Neural cell (in vitro differentiated cells): ENCODE measurements at regions not wholly inside any gene's neighbourhood (a gene's known extent, or its start where the extent isn't known, plus 50 kb on each side); places are given as distances from the start of the nearest gene placed in this dataset.

Experiments
- H2AFZ ChIP-seq: fragments of 200-600, 300-800 bp; sonication (generic), shearing (Covaris generic); 2 replicates; pipeline ENCODE4 v1.6.0; 2014; ENCODE audit warnings: low read depth, mild to moderate bottlenecking, antibody characterized with exemption, low read length, moderate library complexity
- H3F3A ChIP-seq: fragments of 200-600 bp; shearing (Covaris generic); 2 replicates; pipeline ENCODE4 v1.6.1; 2016; ENCODE audit warnings: mild to moderate bottlenecking, moderate library complexity, mixed read lengths, antibody characterized with exemption, low read length; ENCODE audit not compliant: insufficient read depth, poor library complexity, severe bottlenecking
- H3K27ac ChIP-seq: fragments of 200-600, 300-800 bp; sonication (generic), shearing (Covaris generic); 2 replicates; pipeline ENCODE4 v1.5.1; 2014; ENCODE audit warnings: mild to moderate bottlenecking, low read length, moderate library complexity
- H3K27me3 ChIP-seq: fragments of 300-800, 200-600 bp; sonication (generic), shearing (Covaris generic); 2 replicates; pipeline ENCODE4 v1.6.0; 2014; ENCODE audit warnings: mild to moderate bottlenecking, low read depth, low read length, moderate library complexity; ENCODE audit not compliant: insufficient read depth
- H3K36me3 ChIP-seq: fragments of 300-800, 200-600 bp; sonication (generic), shearing (Covaris generic); 2 replicates; pipeline ENCODE4 v1.5.1; 2014; ENCODE audit warnings: mild to moderate bottlenecking, antibody characterized with exemption, low read length, moderate library complexity; ENCODE audit not compliant: insufficient read depth
- H3K4me2 ChIP-seq: fragments of 300-800, 200-600 bp; sonication (generic), shearing (Covaris generic); 2 replicates; pipeline ENCODE4 v1.6.0; 2014; ENCODE audit warnings: mild to moderate bottlenecking, low read length
- H3K4me3 ChIP-seq: fragments of 300-800, 200-600 bp; sonication (generic), shearing (Covaris generic); 2 replicates; pipeline ENCODE4 v1.5.1; 2014; ENCODE audit warnings: mild to moderate bottlenecking, low read length, moderate library complexity
- H3K79me2 ChIP-seq: fragments of 200-600 bp; shearing (Covaris generic); replicated peaks from 2 replicates; pipeline ENCODE4 v1.6.0; 2014; ENCODE audit warnings: mild to moderate bottlenecking, low read length, moderate library complexity; ENCODE audit not compliant: insufficient read depth
- H3K9ac ChIP-seq: fragments of 300-800, 200-600 bp; sonication (generic), shearing (Covaris generic); 2 replicates; pipeline ENCODE4 v1.6.1; 2016; ENCODE audit warnings: mild to moderate bottlenecking, low read length, mixed read lengths
- H3K9me2 ChIP-seq: fragments of 200-600 bp; shearing (Covaris generic); 2 replicates; pipeline ENCODE4 v1.6.1; 2016; ENCODE audit warnings: mild to moderate bottlenecking, low read length, mixed read lengths; ENCODE audit not compliant: insufficient read depth
- H3K9me3 ChIP-seq: fragments of 200-600, 300-800 bp; sonication (generic), shearing (Covaris generic); 2 replicates; pipeline ENCODE4 v1.6.1; 2016; ENCODE audit warnings: mild to moderate bottlenecking, mixed run types, low read length, moderate library complexity, mixed read lengths
- H4K20me1 ChIP-seq: fragments of 200-600 bp; shearing (Covaris generic); 2 replicates; pipeline ENCODE4 v1.6.1; 2016; ENCODE audit warnings: mild to moderate bottlenecking, mixed run types; ENCODE audit not compliant: insufficient read depth
- CTCF ChIP-seq: fragments of 450-650 bp; IDR thresholded peaks from 2 replicates; pipeline ENCODE4 v1.5.1; 2014; ENCODE audit warnings: antibody characterized with exemption, mild to moderate bottlenecking, moderate library complexity; ENCODE audit not compliant: poor library complexity, severe bottlenecking
- EP300 ChIP-seq: fragments of 450-650 bp; conservative IDR thresholded peaks from 2 replicates; pipeline ENCODE4 v1.6.1; 2014; ENCODE audit warnings: antibody characterized with exemption, mild to moderate bottlenecking, moderate library complexity; ENCODE audit not compliant: poor library complexity, severe bottlenecking
- EZH2 ChIP-seq: fragments of 200-600, 300-800 bp; shearing (Covaris generic), sonication (generic); IDR thresholded peaks from 2 replicates; pipeline ENCODE4 v1.6.1; 2014; ENCODE audit warnings: antibody characterized with exemption, low read length, borderline replicate concordance, mild to moderate bottlenecking; ENCODE audit not compliant: insufficient read depth, poor library complexity, severe bottlenecking
- MXI1 ChIP-seq: fragments of 450-650 bp; conservative IDR thresholded peaks from 2 replicates; pipeline ENCODE4 v1.6.1; 2014; ENCODE audit warnings: antibody characterized with exemption, mild to moderate bottlenecking; ENCODE audit not compliant: poor library complexity, severe bottlenecking
- POLR2AphosphoS5 ChIP-seq: IDR thresholded peaks from 2 replicates; pipeline ENCODE4 v1.6.1; 2012
- RAD21 ChIP-seq: fragments of 450-650 bp; conservative IDR thresholded peaks from 2 replicates; pipeline ENCODE4 v1.6.1; 2014; ENCODE audit warnings: antibody characterized with exemption, mild to moderate bottlenecking, moderate library complexity
- REST ChIP-seq: IDR thresholded peaks from 2 replicates; pipeline ENCODE4 v1.6.1; 2012; ENCODE audit warnings: borderline replicate concordance
- SMC3 ChIP-seq: fragments of 450-650 bp; conservative IDR thresholded peaks from 2 replicates; pipeline ENCODE4 v1.6.1; 2014; ENCODE audit warnings: antibody characterized with exemption, mild to moderate bottlenecking, moderate library complexity; ENCODE audit not compliant: poor library complexity
- TAF1 ChIP-seq: IDR thresholded peaks from 2 replicates; pipeline ENCODE4 v1.6.1; 2012; ENCODE audit warnings: low read depth

- H3K27ac ChIP-seq = no peak overlapping the region
- H3K9me3 ChIP-seq = no peaks in the 10 kb centered on the region
- no peak overlapping the region for H3K4me2 ChIP-seq
- no peak for TF ChIP-seq CTCF
- H3K4me3 ChIP-seq = no peak overlapping the region
- H3K79me2 ChIP-seq = no peaks in the 10 kb centered on the region
- no peaks in the 10 kb centered on the region for H3K27me3 ChIP-seq
- no peaks in the 10 kb centered on the region for H4K20me1 ChIP-seq
- H3K9me2 ChIP-seq = no peaks in the 10 kb centered on the region
- no peaks in the 10 kb centered on the region for H3K36me3 ChIP-seq
- H3K9ac ChIP-seq = no peak overlapping the region
- no peak overlapping the region for H2AFZ ChIP-seq
- H3F3A ChIP-seq = no peaks in the 10 kb centered on the region
Observed at GRCh38 chr7:68671671-68672070, 926.6 kb upstream of the AUTS2 start.

DNA sequence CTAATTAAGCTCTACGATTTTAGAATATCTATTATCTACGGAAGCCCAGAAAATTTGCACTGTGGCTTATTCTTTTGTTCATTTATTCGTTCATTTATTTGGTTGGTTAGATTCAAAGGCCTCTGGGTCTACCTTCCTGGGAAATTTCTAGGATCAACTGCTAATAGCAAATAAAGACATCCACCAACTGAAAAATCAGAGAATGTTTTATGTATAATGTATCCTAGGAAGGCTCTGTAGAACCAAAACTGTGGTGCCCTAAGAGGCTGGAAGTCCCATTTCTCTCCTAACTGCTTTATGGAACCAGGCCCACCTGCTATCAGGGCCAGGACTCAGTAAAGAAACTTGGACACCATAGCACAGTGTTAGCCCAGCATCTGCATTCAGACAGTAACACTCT lies 923.4 kb upstream of the AUTS2 start:
- Histone ChIP-seq H3K27me3 (no peaks in the 10 kb centered on the region), H4K20me1 (no peaks in the 10 kb centered on the region), H3K9me2 (no peaks in the 10 kb centered on the region), H2AFZ (no peak overlapping the region), H3K4me2 (no peak overlapping the region), H3F3A (no peaks in the 10 kb centered on the region), H3K9me3 (no peaks in the 10 kb centered on the region), H3K27ac (no peak overlapping the region), H3K9ac (no peak overlapping the region), H3K79me2 (no peaks in the 10 kb centered on the region), H3K36me3 (no peaks in the 10 kb centered on the region), H3K4me3 (no peak overlapping the region)
- TF ChIP-seq MXI1 (no peak), TAF1 (no peak), EZH2 (no peak), EP300 (no peak), CTCF (no peak), POLR2AphosphoS5 (no peak), RAD21 (no peak), SMC3 (no peak), REST (no peak)
